CD4-positive, alpha-beta T cell treated with Interleukin-15 for 1 hour (primary cell): ENCODE measurements at regions not wholly inside any gene's neighbourhood (a gene's known extent, or its start where the extent isn't known, plus 50 kb on each side); places are given as distances from the start of the nearest gene placed in this dataset.

Experiments used
- DNase-seq: peaks from one replicate; pipeline ENCODE4 v3.0.0-alpha.2; 2020

- DNase-seq = no peak
Observed at GRCh38 chr1:235009561-235010306, 118.9 kb downstream of the TOMM20 start.

DNA sequence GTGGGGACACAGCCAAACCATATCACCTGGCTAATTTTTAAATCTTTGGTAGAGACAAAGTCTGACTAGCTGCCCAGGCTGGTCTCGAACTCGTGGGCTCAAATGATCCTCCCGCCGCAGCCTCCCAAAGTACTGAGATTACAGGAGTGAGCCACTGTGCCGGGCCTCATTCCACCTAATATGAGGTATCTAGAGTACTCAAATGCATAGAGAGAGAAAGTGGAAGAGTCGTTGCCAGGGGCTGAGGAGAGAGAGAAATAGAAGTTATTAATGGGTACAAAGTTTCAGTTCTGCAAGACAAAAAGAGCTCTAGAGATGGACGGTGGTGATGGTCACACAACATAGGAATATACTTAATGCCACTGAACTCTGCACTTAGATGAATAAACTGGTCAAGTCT is 119.6 kb downstream of the TOMM20 start:
- no peak for DNase-seq

DNA sequence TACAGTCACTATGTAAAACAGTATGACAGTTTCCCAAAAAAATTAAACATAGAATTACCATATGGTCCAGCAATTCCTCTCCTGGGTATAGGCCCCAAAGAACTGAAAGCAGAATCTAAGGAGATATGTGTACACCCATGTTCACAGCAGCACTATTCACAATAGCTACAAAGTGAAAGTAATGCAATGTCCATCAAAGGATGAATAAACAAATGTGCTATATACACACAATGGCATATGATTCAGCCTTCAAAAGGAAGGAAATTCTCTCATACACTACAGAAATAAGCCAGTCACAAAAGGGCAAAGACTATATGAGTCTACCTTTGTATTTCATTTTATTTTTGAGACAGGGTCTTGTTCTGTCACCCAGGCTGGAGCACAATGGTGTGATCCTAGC is 120.4 kb downstream of the TOMM20 start:
- no peak for DNase-seq

- DNase-seq = no peak
Observed at GRCh38 chr1:235006816-235007215, 121.8 kb downstream of the TOMM20 start.

GRCh38 chr1:235006132-235006721 is 122.4 kb downstream of the TOMM20 start:
- DNase-seq = no peak

GRCh38 chr1:235004840-235005391 is 123.7 kb downstream of the TOMM20 start:
- DNase-seq = no peak

- no peak for DNase-seq
Observed at GRCh38 chr1:235004276-235004675, 124.4 kb downstream of the TOMM20 start.

DNA sequence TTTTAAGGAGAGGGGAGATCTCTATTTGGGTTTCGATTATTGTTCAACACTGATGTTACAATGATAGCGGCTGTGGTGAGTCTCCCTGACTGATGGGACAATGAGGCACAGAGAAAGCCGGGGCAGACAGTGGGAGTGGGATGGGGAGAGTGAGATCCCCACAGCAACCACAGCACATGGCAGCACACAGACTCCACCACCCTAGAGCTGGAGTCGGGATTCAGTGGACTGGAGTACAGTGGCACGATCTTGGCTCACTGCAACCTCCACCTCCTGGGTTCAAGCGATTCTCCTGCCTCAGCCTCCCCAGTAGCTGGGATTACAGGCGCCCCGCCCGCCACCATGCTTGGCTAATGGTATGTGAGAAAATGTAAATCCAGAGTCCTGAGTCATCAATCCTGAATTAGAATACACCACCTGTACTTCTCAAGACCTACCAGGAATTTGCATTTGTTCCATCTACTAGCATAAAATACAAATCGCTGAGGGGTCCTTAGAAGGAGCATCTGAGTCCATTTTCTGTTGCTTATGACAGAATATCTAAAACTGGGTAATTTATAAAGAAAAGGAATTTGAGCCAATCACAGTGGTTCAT is 125.8 kb downstream of the TOMM20 start:
- no peak for DNase-seq

- no peak for DNase-seq
Observed at GRCh38 chr1:234999513-234999940, 129.1 kb downstream of the TOMM20 start.

DNA sequence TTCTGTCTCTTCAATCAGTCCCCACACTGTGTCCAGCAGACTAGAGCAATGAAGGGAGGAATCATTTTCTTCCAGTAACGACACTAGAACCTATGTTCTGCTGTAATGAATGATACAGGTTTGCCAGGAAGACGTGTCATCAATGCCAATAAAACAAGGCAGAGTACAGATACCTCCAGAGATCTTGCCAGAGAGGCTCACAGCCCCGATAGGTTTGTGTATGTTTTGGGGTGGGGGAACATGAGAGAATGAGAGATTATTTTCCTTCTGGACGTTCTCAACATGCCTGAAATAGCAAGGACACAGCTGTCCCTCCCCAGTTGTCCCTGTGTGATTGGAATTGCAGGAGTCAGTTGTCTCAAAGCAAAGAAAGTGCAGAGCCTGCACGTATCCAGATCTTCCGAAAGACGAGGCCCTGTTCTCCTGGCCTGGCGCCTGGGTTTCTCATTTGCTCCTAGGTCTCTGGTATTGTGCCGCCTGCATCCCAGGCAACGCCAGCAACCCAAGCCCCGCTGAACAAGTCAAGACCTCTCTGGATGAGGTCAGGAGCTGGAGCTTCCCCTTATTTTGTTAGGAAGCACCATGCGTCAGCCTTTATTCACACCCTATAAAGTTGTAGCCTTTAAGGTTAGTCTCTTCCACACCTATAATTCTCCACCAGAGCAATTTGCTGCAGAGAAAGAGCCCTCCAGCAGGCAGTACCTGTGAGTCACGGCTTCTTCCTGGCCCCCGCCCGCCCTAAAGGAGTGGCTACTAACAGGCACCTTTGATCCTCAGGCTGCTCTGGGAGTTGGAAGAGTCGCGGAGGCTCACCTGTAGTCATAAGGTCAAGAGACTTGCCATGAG is 130.5 kb downstream of the TOMM20 start:
- no peak for DNase-seq

GRCh38 chr1:234997201-234997895 is 131.3 kb downstream of the TOMM20 start:
- peak; percentile 44 for DNase-seq

DNA sequence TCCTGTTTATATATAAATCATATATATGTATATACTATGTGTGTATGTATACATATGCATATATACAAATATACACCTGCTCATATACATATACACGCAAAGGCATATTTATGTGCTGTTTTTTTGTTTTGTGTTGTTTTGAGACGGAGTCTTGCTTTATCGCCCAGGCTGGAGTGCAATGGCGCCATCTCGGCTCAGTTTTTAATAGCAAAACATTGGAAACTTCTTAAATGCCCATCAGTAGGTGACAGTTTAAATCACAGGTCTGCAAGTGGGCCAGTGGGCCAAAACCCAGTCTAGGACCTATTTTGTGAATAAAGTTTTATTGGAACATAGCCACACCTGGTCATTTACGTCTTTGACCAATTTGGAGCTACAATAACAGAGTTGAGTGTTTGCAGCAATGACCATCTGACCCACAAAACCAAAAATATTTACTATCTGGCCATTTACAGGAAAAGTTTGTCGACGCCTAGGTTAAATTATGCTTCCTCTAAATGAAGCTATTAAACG is 132.3 kb downstream of the TOMM20 start:
- no peak for DNase-seq

- DNase-seq = no peak
Observed at GRCh38 chr1:234994436-234995295, 134.0 kb downstream of the TOMM20 start.

DNA sequence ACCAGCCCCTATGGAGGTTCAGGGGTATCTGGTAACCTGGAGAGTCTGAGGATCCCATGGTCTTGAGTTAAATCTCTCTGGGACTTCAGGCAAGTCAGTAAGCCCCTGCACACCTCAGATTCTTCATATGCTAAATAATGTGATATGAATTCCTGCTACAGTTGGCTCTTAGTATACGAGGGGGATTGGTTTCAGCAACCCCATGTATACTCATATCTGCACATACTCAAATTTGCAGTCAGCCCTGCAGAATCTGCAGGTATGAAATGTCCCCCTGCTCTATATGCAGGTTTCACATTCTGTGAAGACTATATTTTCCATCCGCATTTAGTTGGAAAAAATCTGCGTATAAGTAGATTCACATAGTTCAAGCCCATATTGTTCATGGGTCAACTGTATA is 136.6 kb downstream of the TOMM20 start:
- DNase-seq = no peak

GRCh38 chr1:234990874-234991801 is 137.5 kb downstream of the TOMM20 start:
- no peak for DNase-seq

DNA sequence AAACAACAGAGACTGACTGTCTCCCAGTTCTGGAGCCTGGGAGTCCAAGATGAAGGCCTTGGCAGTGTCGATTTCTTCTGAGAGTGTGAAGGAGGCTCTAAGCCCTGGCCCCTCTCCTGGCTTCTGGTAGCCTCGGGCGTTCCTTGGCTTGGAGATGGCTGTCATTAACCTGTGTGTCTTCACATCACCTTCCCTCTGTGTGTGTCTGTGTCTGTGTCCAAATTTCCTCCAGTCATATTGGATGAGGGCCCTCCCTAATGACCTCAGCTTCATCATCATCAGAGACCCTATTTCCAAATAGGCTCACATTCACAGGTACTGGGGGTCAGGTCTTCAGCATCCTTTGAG is 138.3 kb downstream of the TOMM20 start:
- no peak for DNase-seq

- DNase-seq = no peak
Observed at GRCh38 chr1:234989479-234990327, 138.9 kb downstream of the TOMM20 start.

DNA sequence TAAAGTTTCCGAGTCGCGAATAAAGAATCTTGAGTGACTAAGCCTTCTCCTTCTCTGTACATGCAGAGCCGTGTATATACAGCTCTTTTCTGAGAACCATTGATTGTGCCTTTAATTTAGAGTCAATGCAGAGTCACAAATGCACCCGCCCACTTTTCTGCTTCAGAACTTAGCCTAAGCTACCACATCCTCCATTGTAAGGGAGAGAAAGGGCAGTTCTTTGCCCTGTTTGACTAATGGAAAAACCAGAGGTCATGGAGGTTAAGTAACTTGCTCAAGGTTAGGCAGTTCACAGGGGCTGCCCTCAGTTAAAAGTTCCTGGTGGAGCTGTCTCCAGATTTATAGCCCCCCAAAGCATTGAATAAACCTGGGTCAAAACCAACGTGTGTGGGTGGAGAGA is 139.6 kb downstream of the TOMM20 start:
- no peak for DNase-seq

DNA sequence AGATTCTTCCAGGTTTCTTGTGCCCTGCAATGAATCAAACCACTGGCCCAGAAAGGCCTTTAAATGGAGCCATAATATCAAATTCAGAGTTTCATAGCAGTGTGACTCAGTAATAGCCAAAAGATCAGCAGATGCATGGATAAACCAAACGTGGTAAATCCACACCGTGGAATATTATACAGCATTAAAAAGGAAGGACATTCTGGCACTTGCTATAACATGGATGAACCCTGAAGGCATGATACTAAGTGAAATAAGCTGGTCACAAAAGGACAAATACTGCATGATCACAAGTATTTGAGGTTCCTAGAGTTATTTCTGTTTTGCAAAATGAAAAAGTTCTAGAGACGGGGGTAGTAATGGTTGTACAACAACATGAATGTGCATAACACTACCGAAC is 140.1 kb downstream of the TOMM20 start:
- DNase-seq = no peak
